WTC11 (cell line): ENCODE measurements at regions not wholly inside any gene's neighbourhood (a gene's known extent, or its start where the extent isn't known, plus 50 kb on each side); places are given as distances from the start of the nearest gene placed in this dataset.
A peak's percentile ranks its signal among the peaks of the same experiment; 100 is the strongest.
"Not testable (repeated sequence)": the region's sequence is repeated elsewhere in the genome, so short reads cannot be mapped to it uniquely, and the experiment has no call there.

Experiments used
- ATAC-seq: fragments of 200-7000 bp; cut with Tn5 transposase; 2 replicates; pipeline ENCODE4 v1.10.0; 2021; ENCODE audit warnings: mild to moderate bottlenecking, moderate library complexity
- CTCF ChIA-PET: fragments of 300-600 bp; sonication (Branson Sonifier 250); formaldehyde crosslinking; loops from one replicate; lab custom pipeline; 2021; ENCODE audit warnings: antibody characterized with exemption; lab: Charles Lee
- POLR2A ChIA-PET: fragments of 350-600 bp; sonication (Branson Sonifier 250); formaldehyde crosslinking; loops from one replicate; lab custom pipeline; 2021; ENCODE audit warnings: antibody characterized with exemption; lab: Charles Lee
- DNase-seq: peaks from one replicate; pipeline ENCODE4 v3.0.0; 2021; ENCODE audit warnings: low spot score
- H3K27ac Mint-ChIP-seq: 2 replicates; pipeline ENCODE4 v1.8.0; 2021; ENCODE audit warnings: mixed read lengths
- H3K27me3 Mint-ChIP-seq: 2 replicates; pipeline ENCODE4 v1.8.0; 2021; ENCODE audit warnings: low read depth, mild to moderate bottlenecking, moderate library complexity, mixed read lengths
- H3K36me3 Mint-ChIP-seq: 2 replicates; pipeline ENCODE4 v1.8.0; 2021; ENCODE audit warnings: mixed read lengths
- H3K4me1 Mint-ChIP-seq: 2 replicates; pipeline ENCODE4 v1.8.0; 2022; ENCODE audit warnings: mixed read lengths
- H3K4me3 Mint-ChIP-seq: 2 replicates; pipeline ENCODE4 v1.8.0; 2021; ENCODE audit warnings: mild to moderate bottlenecking, moderate library complexity, mixed read lengths
- H3K9me3 Mint-ChIP-seq: 2 replicates; pipeline ENCODE4 v1.8.0; 2021; ENCODE audit warnings: mixed read lengths
- ATF3 ChIP-seq: sonication (generic); formaldehyde crosslinking; conservative IDR thresholded peaks from 2 replicates; pipeline ENCODE4 v1.8.1; 2022; ENCODE audit warnings: mild to moderate bottlenecking, missing genetic modification reagents
- E2F4 ChIP-seq: sonication (generic); formaldehyde crosslinking; IDR thresholded peaks from 2 replicates; pipeline ENCODE4 v1.8.1; 2022; ENCODE audit warnings: low read depth, mild to moderate bottlenecking, moderate library complexity, missing genetic modification reagents, borderline replicate concordance
- MYBL2 ChIP-seq: sonication (generic); formaldehyde crosslinking; IDR thresholded peaks from 2 replicates; pipeline ENCODE4 v1.8.1; 2023; ENCODE audit warnings: mild to moderate bottlenecking, moderate library complexity, missing genetic modification reagents
- NR2C2 ChIP-seq: sonication (generic); formaldehyde crosslinking; IDR thresholded peaks from 2 replicates; pipeline ENCODE4 v1.8.0; 2022; ENCODE audit warnings: mild to moderate bottlenecking, missing genetic modification reagents
- PREB ChIP-seq: sonication (generic); formaldehyde crosslinking; IDR thresholded peaks from 2 replicates; pipeline ENCODE4 v1.8.1; 2022; ENCODE audit warnings: mild to moderate bottlenecking, missing genetic modification reagents, moderate library complexity, borderline replicate concordance
- SMAD4 ChIP-seq: sonication (generic); formaldehyde crosslinking; IDR thresholded peaks from 2 replicates; pipeline ENCODE4 v1.8.0; 2022; ENCODE audit warnings: mild to moderate bottlenecking, missing genetic modification reagents
- TCF7 ChIP-seq: sonication (generic); formaldehyde crosslinking; IDR thresholded peaks from 2 replicates; pipeline ENCODE4 v1.8.0; 2022; ENCODE audit warnings: mild to moderate bottlenecking, low read depth, missing genetic modification reagents, moderate library complexity
- ZNF138 ChIP-seq: sonication (generic); formaldehyde crosslinking; conservative IDR thresholded peaks from 2 replicates; pipeline ENCODE4 v1.8.1; 2022; ENCODE audit warnings: mild to moderate bottlenecking, moderate library complexity, missing genetic modification reagents
- ZNF532 ChIP-seq: fragments of 250-450 bp; sonication (Bioruptor Pico); IDR thresholded peaks from 2 replicates; pipeline ENCODE4 v1.9.0; 2021; ENCODE audit warnings: mild to moderate bottlenecking, borderline replicate concordance

- TF ChIP-seq TCF7 (CRISPR knock-in tag) (no peak), ZNF532 (no peak)
These were observed 113.7 kb downstream of the IGLL1 start (continued) for GRCh38 chr22:23466351-23466750.

GRCh38 chr22:23464796-23465195 lies 115.3 kb downstream of the IGLL1 start:
- DNase-seq, H3K9me3 Mint-ChIP-seq, ATAC-seq, H3K36me3 Mint-ChIP-seq, H3K27ac Mint-ChIP-seq, H3K27me3 Mint-ChIP-seq, H3K4me1 Mint-ChIP-seq, H3K4me3 Mint-ChIP-seq, POLR2A ChIA-PET: not testable (repeated sequence)
- CTCF ChIA-PET: interaction anchor here (1.0 kb wide), 1 partner anchor 74 kb away, joined by 3 read pairs; no protein-coding TSS in a partner anchor

- DNase-seq, H3K27ac Mint-ChIP-seq, POLR2A ChIA-PET, H3K9me3 Mint-ChIP-seq, H3K4me1 Mint-ChIP-seq, H3K4me3 Mint-ChIP-seq, H3K27me3 Mint-ChIP-seq, H3K36me3 Mint-ChIP-seq: not testable (repeated sequence)
- CTCF ChIA-PET: interaction anchor here (0.5 to 0.6 kb wide), 2 partner anchors 29 to 127 kb away, joined by 4 to 5 read pairs; no protein-coding TSS in a partner anchor
- ATAC-seq: peak; percentile 67
These were observed 119.5 kb downstream of the IGLL1 start for GRCh38 chr22:23460517-23461031.

- DNase-seq, POLR2A ChIA-PET, H3K4me1 Mint-ChIP-seq, H3K27ac Mint-ChIP-seq, H3K4me3 Mint-ChIP-seq, ATAC-seq, H3K27me3 Mint-ChIP-seq, H3K9me3 Mint-ChIP-seq, H3K36me3 Mint-ChIP-seq: not testable (repeated sequence)
- CTCF ChIA-PET: interaction anchor here (0.5 to 0.6 kb wide), 2 partner anchors 30 to 127 kb away, joined by 4 to 5 read pairs; no protein-coding TSS in a partner anchor
These were observed 120.2 kb downstream of the IGLL1 start for GRCh38 chr22:23459645-23460516.

GRCh38 chr22:23458663-23459541 lies 121.2 kb downstream of the IGLL1 start:
- H3K36me3 Mint-ChIP-seq: no peaks in the 10 kb centered on the region
- POLR2A ChIA-PET: no interaction called here
- H3K9me3 Mint-ChIP-seq: no peaks in the 10 kb centered on the region
- H3K4me1 Mint-ChIP-seq: no peaks in the 10 kb centered on the region
- ATAC-seq (peak; percentile 33; the same call in 1 of the 2 replicates), DNase-seq (no peak)
- CTCF ChIA-PET: no interaction called here
- peaks cover 3% of the 10 kb centered on the region; the same call in 1 of the 2 replicates for H3K27me3 Mint-ChIP-seq
- no peak overlapping the region; the same call in 1 of the 2 replicates for H3K27ac Mint-ChIP-seq
- H3K4me3 Mint-ChIP-seq: no peak overlapping the region
- no peak for TF ChIP-seq MYBL2 (CRISPR knock-in tag)
- no peak for TF ChIP-seq ZNF138 (CRISPR knock-in tag)
- TF ChIP-seq PREB (CRISPR knock-in tag): no peak
- no peak for TF ChIP-seq SMAD4 (CRISPR knock-in tag)
- TF ChIP-seq ZNF532: no peak
- no peak for TF ChIP-seq ATF3 (CRISPR knock-in tag)
- TF ChIP-seq NR2C2: no peak
- TF ChIP-seq E2F4 (CRISPR knock-in tag): no peak
